Suprapubic skin (tissue), 3 donors: ENCODE measurements at regions not wholly inside any gene's neighbourhood (a gene's known extent, or its start where the extent isn't known, plus 50 kb on each side); places are given as distances from the start of the nearest gene placed in this dataset.

ENCODE experiments used
- CTCF ChIP-seq, 2 donors: fragments of 200-600 bp in 1 of 2; fragments of 450-650 bp in 1 of 2; sonication (generic) in 1 of 2; IDR thresholded peaks; one replicate each; pipeline ENCODE4 v1.5.1; 2016 to 2019; ENCODE audit warnings: antibody characterized with exemption in 2 of 2, mild to moderate bottlenecking in 1 of 2, moderate library complexity in 1 of 2
- POLR2AphosphoS5 ChIP-seq, 3 donors: sonication (generic); formaldehyde crosslinking; IDR thresholded peaks; one replicate each; pipeline ENCODE4 v1.6.1; 2017; ENCODE audit warnings: antibody characterized with exemption in 3 of 3

GRCh38 chr22:22061085-22062077, 78.8 kb upstream of the TOP3B start:
- TF ChIP-seq CTCF (IDR thresholded peaks at IDR 0.05) (peak in 1 of 2 donors; percentile 29), POLR2AphosphoS5 (IDR thresholded peaks at IDR 0.05) (peak in 2 of 3 donors; percentile 46 to 49)
